HepG2 (cell line): ENCODE measurements at regions not wholly inside any gene's neighbourhood (a gene's known extent, or its start where the extent isn't known, plus 50 kb on each side); places are given as distances from the start of the nearest gene placed in this dataset.

Experiments used
- IKZF4 ChIP-seq: sonication (generic); formaldehyde crosslinking; IDR thresholded peaks from 2 replicates; pipeline ENCODE4 v1.5.1; 2020; ENCODE audit warnings: borderline replicate concordance, mild to moderate bottlenecking, low read depth, missing genetic modification reagents; ENCODE audit errors: not compliant biosample characterization
- PHB2 ChIP-seq: fragments of 450-650 bp; IDR thresholded peaks from 2 replicates; pipeline ENCODE4 v1.6.1; 2018; ENCODE audit not compliant: partially characterized antibody
- RORA ChIP-seq: sonication (generic); formaldehyde crosslinking; IDR thresholded peaks from 2 replicates; pipeline ENCODE4 v1.5.0; 2020; ENCODE audit warnings: mild to moderate bottlenecking, missing genetic modification reagents, moderate library complexity
- TBP ChIP-seq: sonication (generic); formaldehyde crosslinking; IDR thresholded peaks from 2 replicates; pipeline ENCODE4 v1.5.0; 2020; ENCODE audit warnings: missing genetic modification reagents
- ZFP1 ChIP-seq: IDR thresholded peaks from 2 replicates; pipeline ENCODE4 v1.6.1; 2016
- ZNF335 ChIP-seq: sonication (generic); formaldehyde crosslinking; IDR thresholded peaks from 2 replicates; pipeline ENCODE4 v1.4.0; 2020; ENCODE audit warnings: missing genetic modification reagents
- ZNF614 ChIP-seq: IDR thresholded peaks from 2 replicates; pipeline ENCODE4 v1.6.1; 2018; ENCODE audit warnings: missing biosample characterization, missing genetic modification reagents, inconsistent platforms, borderline replicate concordance
- TF ChIP-seq, protein P1 (sequence below): sonication (generic); formaldehyde crosslinking; IDR thresholded peaks from 2 replicates; pipeline ENCODE4 v1.4.0; 2020; ENCODE audit warnings: missing genetic modification reagents
- TF ChIP-seq, protein P2 (sequence below): sonication (generic); formaldehyde crosslinking; IDR thresholded peaks from 2 replicates; pipeline ENCODE4 v1.5.0; 2020; ENCODE audit warnings: mild to moderate bottlenecking, missing genetic modification reagents, moderate library complexity
- TF ChIP-seq, protein P3 (sequence below): sonication (generic); formaldehyde crosslinking; IDR thresholded peaks from 2 replicates; pipeline ENCODE4 v1.5.1; 2020; ENCODE audit warnings: mild to moderate bottlenecking, missing genetic modification reagents, borderline replicate concordance
- TF ChIP-seq, protein P4 (sequence below): sonication (generic); formaldehyde crosslinking; IDR thresholded peaks from 2 replicates; pipeline ENCODE4 v1.4.0; 2020; ENCODE audit warnings: mild to moderate bottlenecking, missing genetic modification reagents
- TF ChIP-seq, protein P5 (sequence below): sonication (generic); formaldehyde crosslinking; IDR thresholded peaks from 2 replicates; pipeline ENCODE4 v1.8.0; 2022; ENCODE audit warnings: mild to moderate bottlenecking, missing genetic modification reagents, moderate library complexity

DNA sequence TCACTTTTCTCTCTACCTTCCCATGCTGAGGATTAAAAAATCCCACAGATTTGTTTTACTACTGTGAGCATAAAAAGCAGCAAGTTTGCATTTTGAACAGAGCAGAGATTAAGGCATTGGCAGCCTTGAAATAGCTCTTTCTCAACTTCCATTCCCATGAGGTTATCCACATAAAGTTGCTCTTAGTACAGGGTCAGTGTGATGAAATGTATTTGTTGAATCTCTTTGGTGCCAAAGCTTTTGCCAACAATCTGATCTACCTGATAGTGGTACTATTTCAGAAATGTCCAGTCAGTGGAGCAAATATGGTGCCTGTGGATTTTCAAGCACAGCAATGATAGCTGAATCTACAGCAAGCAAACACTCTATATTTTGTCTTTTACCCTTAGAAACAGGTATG lies 254.8 kb downstream of the INHBA start:
- TF ChIP-seq, protein P1, sequence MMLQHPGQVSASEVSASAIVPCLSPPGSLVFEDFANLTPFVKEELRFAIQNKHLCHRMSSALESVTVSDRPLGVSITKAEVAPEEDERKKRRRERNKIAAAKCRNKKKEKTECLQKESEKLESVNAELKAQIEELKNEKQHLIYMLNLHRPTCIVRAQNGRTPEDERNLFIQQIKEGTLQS (CRISPR knock-in tag), result no peak
- no peak for TF ChIP-seq ZNF335
- TF ChIP-seq ZFP1, result no peak
- no peak for TF ChIP-seq TBP (CRISPR knock-in tag)
- no peak for TF ChIP-seq PHB2
- TF ChIP-seq, protein P2, sequence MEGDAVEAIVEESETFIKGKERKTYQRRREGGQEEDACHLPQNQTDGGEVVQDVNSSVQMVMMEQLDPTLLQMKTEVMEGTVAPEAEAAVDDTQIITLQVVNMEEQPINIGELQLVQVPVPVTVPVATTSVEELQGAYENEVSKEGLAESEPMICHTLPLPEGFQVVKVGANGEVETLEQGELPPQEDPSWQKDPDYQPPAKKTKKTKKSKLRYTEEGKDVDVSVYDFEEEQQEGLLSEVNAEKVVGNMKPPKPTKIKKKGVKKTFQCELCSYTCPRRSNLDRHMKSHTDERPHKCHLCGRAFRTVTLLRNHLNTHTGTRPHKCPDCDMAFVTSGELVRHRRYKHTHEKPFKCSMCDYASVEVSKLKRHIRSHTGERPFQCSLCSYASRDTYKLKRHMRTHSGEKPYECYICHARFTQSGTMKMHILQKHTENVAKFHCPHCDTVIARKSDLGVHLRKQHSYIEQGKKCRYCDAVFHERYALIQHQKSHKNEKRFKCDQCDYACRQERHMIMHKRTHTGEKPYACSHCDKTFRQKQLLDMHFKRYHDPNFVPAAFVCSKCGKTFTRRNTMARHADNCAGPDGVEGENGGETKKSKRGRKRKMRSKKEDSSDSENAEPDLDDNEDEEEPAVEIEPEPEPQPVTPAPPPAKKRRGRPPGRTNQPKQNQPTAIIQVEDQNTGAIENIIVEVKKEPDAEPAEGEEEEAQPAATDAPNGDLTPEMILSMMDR, result no peak
- no peak for TF ChIP-seq RORA (CRISPR knock-in tag)
- no peak for TF ChIP-seq ZNF614 (CRISPR knock-in tag)
- TF ChIP-seq, protein P3, sequence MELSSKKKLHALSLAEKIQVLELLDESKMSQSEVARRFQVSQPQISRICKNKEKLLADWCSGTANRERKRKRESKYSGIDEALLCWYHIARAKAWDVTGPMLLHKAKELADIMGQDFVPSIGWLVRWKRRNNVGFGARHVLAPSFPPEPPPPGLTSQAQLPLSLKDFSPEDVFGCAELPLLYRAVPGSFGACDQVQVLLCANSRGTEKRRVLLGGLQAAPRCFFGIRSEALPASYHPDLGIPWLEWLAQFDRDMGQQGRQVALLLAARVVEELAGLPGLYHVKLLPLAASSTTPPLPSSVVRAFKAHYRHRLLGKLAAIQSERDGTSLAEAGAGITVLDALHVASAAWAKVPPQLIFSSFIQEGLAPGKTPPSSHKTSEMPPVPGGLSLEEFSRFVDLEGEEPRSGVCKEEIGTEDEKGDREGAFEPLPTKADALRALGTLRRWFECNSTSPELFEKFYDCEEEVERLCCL (CRISPR knock-in tag), result no peak
- TF ChIP-seq, protein P4, sequence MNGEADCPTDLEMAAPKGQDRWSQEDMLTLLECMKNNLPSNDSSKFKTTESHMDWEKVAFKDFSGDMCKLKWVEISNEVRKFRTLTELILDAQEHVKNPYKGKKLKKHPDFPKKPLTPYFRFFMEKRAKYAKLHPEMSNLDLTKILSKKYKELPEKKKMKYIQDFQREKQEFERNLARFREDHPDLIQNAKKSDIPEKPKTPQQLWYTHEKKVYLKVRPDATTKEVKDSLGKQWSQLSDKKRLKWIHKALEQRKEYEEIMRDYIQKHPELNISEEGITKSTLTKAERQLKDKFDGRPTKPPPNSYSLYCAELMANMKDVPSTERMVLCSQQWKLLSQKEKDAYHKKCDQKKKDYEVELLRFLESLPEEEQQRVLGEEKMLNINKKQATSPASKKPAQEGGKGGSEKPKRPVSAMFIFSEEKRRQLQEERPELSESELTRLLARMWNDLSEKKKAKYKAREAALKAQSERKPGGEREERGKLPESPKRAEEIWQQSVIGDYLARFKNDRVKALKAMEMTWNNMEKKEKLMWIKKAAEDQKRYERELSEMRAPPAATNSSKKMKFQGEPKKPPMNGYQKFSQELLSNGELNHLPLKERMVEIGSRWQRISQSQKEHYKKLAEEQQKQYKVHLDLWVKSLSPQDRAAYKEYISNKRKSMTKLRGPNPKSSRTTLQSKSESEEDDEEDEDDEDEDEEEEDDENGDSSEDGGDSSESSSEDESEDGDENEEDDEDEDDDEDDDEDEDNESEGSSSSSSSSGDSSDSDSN, result no peak
- no peak for TF ChIP-seq IKZF4 (CRISPR knock-in tag)
- TF ChIP-seq, protein P5, sequence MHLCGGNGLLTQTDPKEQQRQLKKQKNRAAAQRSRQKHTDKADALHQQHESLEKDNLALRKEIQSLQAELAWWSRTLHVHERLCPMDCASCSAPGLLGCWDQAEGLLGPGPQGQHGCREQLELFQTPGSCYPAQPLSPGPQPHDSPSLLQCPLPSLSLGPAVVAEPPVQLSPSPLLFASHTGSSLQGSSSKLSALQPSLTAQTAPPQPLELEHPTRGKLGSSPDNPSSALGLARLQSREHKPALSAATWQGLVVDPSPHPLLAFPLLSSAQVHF, result no peak
